ENCODE measurements at regions not wholly inside any gene's neighbourhood (a gene's known extent, or its start where the extent isn't known, plus 50 kb on each side); places are given as distances from the start of the nearest gene placed in this dataset.

DNA sequence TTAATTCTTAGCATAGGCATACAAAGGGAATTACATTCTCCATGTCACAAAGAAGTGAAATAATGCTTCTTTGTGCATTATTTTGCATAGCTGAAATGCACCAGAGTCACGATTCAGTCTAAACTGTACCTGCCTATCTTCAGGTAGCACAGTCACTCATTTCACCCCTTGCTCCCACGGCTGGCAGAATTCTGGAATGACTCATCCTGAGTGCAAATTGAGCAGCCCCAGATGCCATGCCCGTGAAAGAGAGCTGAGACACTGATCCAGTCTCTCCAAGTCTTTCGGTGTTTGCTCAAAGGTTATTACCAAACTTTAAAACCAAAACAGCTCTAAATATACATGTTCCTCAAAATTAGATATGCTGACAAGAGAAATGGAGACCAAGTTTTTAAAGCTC, 168.3 kb upstream of the POU3F3 start:
- TF ChIP-seq, protein P1, sequence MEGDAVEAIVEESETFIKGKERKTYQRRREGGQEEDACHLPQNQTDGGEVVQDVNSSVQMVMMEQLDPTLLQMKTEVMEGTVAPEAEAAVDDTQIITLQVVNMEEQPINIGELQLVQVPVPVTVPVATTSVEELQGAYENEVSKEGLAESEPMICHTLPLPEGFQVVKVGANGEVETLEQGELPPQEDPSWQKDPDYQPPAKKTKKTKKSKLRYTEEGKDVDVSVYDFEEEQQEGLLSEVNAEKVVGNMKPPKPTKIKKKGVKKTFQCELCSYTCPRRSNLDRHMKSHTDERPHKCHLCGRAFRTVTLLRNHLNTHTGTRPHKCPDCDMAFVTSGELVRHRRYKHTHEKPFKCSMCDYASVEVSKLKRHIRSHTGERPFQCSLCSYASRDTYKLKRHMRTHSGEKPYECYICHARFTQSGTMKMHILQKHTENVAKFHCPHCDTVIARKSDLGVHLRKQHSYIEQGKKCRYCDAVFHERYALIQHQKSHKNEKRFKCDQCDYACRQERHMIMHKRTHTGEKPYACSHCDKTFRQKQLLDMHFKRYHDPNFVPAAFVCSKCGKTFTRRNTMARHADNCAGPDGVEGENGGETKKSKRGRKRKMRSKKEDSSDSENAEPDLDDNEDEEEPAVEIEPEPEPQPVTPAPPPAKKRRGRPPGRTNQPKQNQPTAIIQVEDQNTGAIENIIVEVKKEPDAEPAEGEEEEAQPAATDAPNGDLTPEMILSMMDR (IDR thresholded peaks at IDR 0.05): no peak
- no peak for TF ChIP-seq ZFX (IDR thresholded peaks at IDR 0.05; ENCODE audit: borderline replicate concordance)

Measured in 22Rv1 (cell line).